Right atrium auricular region (tissue), 2 donors: ENCODE measurements at regions not wholly inside any gene's neighbourhood (a gene's known extent, or its start where the extent isn't known, plus 50 kb on each side); places are given as distances from the start of the nearest gene placed in this dataset.

ENCODE experiments used
- DNase-seq: peaks from one replicate; pipeline ENCODE4 v3.0.0-alpha.2; 2019; ENCODE audit warnings: low spot score
- H3K27ac ChIP-seq, 2 donors: fragments of 200-600 bp; sonication (generic); 1 replicate in 1 of 2; 2 replicates in 1 of 2; pipeline ENCODE4 v1.5.1; 2016 to 2019
- H3K27me3 ChIP-seq, 2 donors: fragments of 200-600 bp; sonication (generic); one replicate each; pipeline versions ENCODE4 v1.5.1 to v1.6.0; 2017 to 2019
- H3K36me3 ChIP-seq: fragments of 200-600 bp; sonication (generic); one replicate; pipeline ENCODE4 v1.5.1; 2016
- H3K4me1 ChIP-seq, 2 donors: fragments of 200-600 bp; sonication (generic); one replicate each; pipeline versions ENCODE4 v1.5.1 to v1.6.0; 2017 to 2019
- H3K4me3 ChIP-seq, 2 donors: fragments of 200-600 bp; sonication (generic); 1 replicate in 1 of 2; 2 replicates in 1 of 2; pipeline ENCODE4 v1.5.1; 2017 to 2019; ENCODE audit warnings: mild to moderate bottlenecking in 1 of 2, moderate library complexity in 1 of 2
- H3K9me3 ChIP-seq, 2 donors: fragments of 200-600 bp; sonication (generic); one replicate each; pipeline ENCODE4 v1.5.1; 2019
- TF ChIP-seq, protein P1 (sequence below), 2 donors: fragments of 200-600 bp; sonication (generic); IDR thresholded peaks; one replicate each; pipeline ENCODE4 v1.5.1; 2019; ENCODE audit warnings: antibody characterized with exemption in 2 of 2

DNA sequence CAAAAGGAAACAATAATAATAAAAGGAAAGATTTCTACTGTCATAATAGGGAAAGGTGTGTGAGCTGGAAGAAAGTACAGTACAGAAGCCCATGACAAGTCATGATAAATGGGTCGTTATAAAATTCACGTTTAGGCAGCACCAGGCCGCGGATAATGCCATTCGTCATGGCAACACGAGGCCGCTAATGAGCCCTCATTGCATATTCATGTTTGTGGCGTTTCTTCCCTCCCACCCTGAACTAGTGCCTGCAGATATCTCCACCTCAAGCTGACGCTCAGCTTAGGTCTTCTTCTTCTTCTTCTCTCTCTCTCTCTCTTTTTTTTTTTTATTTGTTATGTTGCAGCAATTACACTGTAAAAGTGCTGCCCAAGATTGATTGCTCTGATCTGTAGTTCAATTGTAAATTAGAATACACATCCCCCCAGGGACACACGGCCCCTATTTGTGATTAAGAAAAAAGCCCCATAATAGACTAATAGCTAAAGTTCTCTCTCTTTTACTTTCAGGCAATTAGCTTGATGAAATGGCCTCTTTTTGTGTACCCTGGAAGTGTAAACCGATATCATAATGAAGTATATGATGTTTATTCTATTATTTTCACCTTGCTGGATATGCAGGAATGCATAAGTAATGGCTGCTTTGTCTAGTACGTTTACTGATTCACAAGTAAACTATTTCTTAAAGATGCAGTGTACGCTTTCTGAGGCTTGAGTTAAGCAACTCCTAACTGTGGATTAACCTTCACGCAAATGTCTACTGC, 61.9 kb upstream of the NR2F2 start:
- Histone ChIP-seq H3K27ac (no peak overlapping the region), H3K27me3 (no peaks in the 10 kb centered on the region), H3K4me3 (no peak overlapping the region), H3K4me1 (peaks cover 0 to 10% of the 10 kb centered on the region in 2 donors), H3K36me3 (peaks cover 10% of the 10 kb centered on the region), H3K9me3 (no peaks in the 10 kb centered on the region)
- TF ChIP-seq, protein P1, sequence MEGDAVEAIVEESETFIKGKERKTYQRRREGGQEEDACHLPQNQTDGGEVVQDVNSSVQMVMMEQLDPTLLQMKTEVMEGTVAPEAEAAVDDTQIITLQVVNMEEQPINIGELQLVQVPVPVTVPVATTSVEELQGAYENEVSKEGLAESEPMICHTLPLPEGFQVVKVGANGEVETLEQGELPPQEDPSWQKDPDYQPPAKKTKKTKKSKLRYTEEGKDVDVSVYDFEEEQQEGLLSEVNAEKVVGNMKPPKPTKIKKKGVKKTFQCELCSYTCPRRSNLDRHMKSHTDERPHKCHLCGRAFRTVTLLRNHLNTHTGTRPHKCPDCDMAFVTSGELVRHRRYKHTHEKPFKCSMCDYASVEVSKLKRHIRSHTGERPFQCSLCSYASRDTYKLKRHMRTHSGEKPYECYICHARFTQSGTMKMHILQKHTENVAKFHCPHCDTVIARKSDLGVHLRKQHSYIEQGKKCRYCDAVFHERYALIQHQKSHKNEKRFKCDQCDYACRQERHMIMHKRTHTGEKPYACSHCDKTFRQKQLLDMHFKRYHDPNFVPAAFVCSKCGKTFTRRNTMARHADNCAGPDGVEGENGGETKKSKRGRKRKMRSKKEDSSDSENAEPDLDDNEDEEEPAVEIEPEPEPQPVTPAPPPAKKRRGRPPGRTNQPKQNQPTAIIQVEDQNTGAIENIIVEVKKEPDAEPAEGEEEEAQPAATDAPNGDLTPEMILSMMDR (IDR thresholded peaks at IDR 0.05): no peak
- no peak for DNase-seq

DNA sequence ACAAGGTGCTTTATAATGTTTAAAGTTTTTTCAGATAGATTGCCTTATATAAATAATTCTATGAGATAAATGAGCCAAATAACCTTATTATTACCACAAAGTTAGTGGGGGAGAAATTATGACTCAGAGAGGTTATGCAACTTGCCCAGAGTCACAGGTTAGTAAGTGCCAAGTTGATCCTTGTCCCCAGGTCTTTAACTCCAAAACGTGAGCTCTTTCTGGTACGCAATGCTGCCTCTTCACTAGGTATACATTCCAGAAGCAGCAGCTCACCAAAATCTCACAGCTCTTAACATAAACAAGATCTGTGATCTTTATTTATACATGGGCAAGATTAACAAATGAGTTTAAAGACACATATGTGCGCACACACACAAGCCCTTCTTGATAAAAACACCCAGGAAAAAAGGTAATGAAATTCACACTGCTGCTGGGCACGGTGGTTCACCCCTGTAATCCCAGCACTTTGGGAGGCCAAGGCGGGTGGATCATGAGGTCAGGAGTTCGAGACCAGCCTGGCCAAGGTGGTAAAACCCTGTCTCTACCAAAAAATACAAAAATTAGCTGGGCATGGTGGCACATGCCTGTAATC, 59.8 kb upstream of the NR2F2 start:
- TF ChIP-seq, protein P1 (IDR thresholded peaks at IDR 0.05): no peak
- H3K4me3 ChIP-seq: no peak overlapping the region
- DNase-seq: no peak
- no peaks in the 10 kb centered on the region for H3K4me1 ChIP-seq
- H3K9me3 ChIP-seq: no peaks in the 10 kb centered on the region
- no peaks in the 10 kb centered on the region for H3K27me3 ChIP-seq
- peaks cover 10% of the 10 kb centered on the region for H3K36me3 ChIP-seq
- H3K27ac ChIP-seq: no peak overlapping the region

DNA sequence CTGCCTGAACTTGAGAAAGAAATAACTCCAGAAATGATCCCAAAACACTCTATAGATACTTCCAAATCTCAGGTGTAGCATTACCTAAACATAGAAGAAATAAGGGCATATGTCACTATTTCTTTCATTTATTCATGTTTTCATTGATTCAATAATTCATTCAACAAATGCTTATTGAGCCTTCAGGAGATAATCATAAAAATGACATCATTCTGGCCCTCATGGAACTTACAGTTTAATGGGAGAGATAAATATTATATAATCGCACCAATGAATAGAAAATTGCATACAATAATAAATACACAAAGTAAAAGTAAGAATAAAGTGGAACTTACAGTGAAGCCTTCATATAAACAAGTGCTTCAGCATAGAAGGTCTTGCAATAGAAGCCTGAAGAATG, 58.1 kb upstream of the NR2F2 start:
- H3K9me3 ChIP-seq: no peaks in the 10 kb centered on the region
- H3K27me3 ChIP-seq: no peaks in the 10 kb centered on the region
- H3K4me3 ChIP-seq: no peak overlapping the region
- H3K4me1 ChIP-seq: no peaks in the 10 kb centered on the region
- H3K27ac ChIP-seq: no peak overlapping the region
- DNase-seq: no peak
- H3K36me3 ChIP-seq: peaks cover 10% of the 10 kb centered on the region
- TF ChIP-seq, protein P1 (IDR thresholded peaks at IDR 0.05): no peak

DNA sequence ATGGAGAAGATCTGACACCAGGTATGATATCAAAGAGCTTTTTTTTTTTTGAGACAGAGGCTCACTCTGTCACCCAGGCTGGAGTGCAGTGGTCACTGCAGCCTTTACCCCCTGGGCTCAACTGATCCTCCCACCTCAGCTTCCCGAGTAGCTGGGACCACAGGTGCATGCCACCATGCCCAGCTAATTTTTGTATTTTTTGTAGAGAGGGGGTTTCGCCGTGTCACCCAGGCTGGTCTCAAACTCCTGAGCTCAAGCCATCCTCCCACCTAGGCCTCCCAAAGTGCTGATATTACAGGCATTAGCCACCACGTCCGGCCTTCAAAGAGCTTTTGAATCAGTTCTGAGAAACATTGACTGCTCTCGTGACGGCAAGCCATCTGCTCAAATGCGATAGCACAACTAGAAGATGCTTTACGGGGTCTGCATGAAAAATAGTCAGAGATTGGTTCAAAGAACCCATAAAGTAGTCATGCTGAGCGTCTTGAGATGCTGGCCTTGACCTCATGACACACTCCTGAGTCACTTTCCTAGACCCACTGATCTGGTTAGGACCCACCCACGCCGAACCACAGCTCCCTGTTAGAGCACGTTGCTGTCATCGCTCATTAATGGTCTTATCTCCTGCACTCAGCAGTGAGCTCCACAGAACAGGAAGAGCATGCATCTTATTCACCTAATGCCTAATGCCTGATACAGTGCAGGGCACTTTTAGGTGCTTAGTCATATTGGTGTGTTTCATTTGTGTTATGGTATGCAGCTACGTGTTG, 57.0 kb upstream of the NR2F2 start:
- Histone ChIP-seq H3K9me3 (no peaks in the 10 kb centered on the region), H3K4me3 (no peak overlapping the region), H3K27ac (no peak overlapping the region), H3K36me3 (peaks cover 10% of the 10 kb centered on the region), H3K27me3 (no peaks in the 10 kb centered on the region), H3K4me1 (no peaks in the 10 kb centered on the region)
- TF ChIP-seq, protein P1 (IDR thresholded peaks at IDR 0.05): no peak
- DNase-seq: no peak

DNA sequence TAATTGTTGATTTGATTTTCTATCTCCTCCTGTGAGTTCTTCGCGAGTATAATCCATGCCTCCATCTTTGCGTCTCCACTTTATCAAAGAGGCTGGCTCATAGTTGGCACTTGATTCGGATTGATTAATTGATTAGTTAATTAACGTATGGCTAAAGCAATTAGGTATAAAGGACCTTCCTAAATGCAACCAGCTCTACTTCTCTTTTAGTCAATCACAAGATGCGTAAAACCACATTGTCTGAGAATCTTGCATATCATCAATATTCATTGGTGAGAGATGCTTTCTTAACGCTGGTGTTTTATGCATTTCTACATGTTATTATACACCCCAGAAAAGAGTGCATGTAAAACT, 56.4 kb upstream of the NR2F2 start:
- H3K27ac ChIP-seq: no peak overlapping the region
- TF ChIP-seq, protein P1 (IDR thresholded peaks at IDR 0.05): no peak
- no peaks in the 10 kb centered on the region for H3K27me3 ChIP-seq
- H3K9me3 ChIP-seq: no peaks in the 10 kb centered on the region
- no peak for DNase-seq
- no peak overlapping the region for H3K4me3 ChIP-seq
- no peaks in the 10 kb centered on the region for H3K4me1 ChIP-seq
- peaks cover 8% of the 10 kb centered on the region for H3K36me3 ChIP-seq
